ENCODE measurements at regions not wholly inside any gene's neighbourhood (a gene's known extent, or its start where the extent isn't known, plus 50 kb on each side); places are given as distances from the start of the nearest gene placed in this dataset.

DNA sequence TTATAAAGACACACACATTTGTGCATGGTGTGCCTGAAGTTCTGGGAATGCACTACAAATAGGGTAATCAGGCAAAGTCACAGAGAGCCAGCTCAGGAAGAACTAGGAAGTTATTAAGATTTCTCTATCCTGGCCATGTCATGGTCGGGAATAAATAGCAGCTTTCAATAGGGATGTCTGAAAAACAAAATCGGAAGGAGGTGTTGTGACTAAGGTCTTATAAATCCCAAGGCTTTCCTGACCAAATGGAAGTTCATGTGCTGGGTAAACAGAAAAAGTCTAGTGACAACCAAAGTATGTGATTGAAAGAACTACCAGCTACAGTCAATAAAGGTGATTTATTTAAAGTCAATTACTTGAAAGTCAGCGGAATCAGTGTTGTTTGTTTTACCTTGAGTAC, 262.5 kb upstream of the HS3ST1 start:
- TF ChIP-seq CTCF (IDR thresholded peaks at IDR 0.05) = no peak
- Histone ChIP-seq H3K4me3 (no peak overlapping the region), H3K27ac (no peak overlapping the region)
- DNase-seq (ENCODE audit: low spot score) = no peak

DNA sequence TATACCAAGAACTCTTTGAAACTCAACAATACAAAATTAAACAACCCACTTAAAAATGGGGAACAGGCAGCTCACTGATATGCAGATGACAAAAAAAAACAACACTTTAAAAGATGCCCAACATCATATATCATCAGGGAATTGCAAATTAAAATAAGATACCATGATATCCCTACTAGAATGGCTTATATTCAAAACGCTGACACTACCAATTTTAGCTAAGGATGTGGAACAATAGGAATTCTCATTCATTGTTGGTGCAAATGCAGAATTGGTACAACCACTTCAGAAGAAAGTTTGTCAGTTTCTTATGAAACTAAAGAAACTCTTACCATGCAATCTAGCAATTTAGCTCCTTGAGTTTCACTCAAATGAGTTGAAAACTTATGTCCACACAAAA, 259.0 kb upstream of the HS3ST1 start:
- TF ChIP-seq CTCF (IDR thresholded peaks at IDR 0.05) = no peak

GRCh38 chr4:11685481-11685880, 256.8 kb upstream of the HS3ST1 start:
- Histone ChIP-seq H3K27ac (no peak overlapping the region), H3K4me3 (no peak overlapping the region)
- TF ChIP-seq CTCF (IDR thresholded peaks at IDR 0.05) = no peak
- no peak for DNase-seq (ENCODE audit: low spot score)

More for the DNA sequence above, 259.0 kb upstream of the HS3ST1 start:
- Histone ChIP-seq H3K4me3 (no peak overlapping the region), H3K27ac (no peak overlapping the region)
- no peak for DNase-seq (ENCODE audit: low spot score)

- Histone ChIP-seq H3K4me3 (no peak overlapping the region), H3K27ac (no peak overlapping the region)
- no peak for TF ChIP-seq CTCF (IDR thresholded peaks at IDR 0.05)
- no peak for DNase-seq (ENCODE audit: low spot score)
Observed at GRCh38 chr4:11675051-11675800, 246.5 kb upstream of the HS3ST1 start.

- no peak overlapping the region for H3K4me3 ChIP-seq
- no peak overlapping the region for H3K27ac ChIP-seq
- no peak for TF ChIP-seq CTCF (IDR thresholded peaks at IDR 0.05)
- no peak for DNase-seq (ENCODE audit: low spot score)
Observed at GRCh38 chr4:11670304-11670703, 241.6 kb upstream of the HS3ST1 start.

DNA sequence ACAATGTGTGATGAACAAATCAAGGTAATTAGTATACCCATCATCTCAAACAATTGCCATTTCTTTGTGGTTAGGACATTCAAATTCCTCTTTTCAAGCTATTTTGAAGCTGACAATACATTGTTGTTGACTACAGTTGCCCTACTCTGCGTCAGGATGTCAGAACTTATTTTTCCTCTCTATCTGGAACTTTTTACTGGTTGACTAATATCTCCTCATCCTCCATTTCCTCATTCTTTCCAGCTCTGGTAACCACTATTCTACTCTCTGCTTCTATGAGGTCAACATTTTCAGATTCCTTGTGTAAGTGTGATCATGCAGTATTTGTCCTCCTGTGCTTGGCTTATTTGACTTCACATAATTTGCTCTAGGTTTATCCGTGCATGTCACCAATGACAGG, 240.5 kb upstream of the HS3ST1 start:
- H3K4me3 ChIP-seq = no peak overlapping the region
- no peak for DNase-seq (ENCODE audit: low spot score)
- TF ChIP-seq CTCF (IDR thresholded peaks at IDR 0.05) = no peak

GRCh38 chr4:11663114-11663513, 234.4 kb upstream of the HS3ST1 start:
- DNase-seq (ENCODE audit: low spot score) = no peak
- no peak for TF ChIP-seq CTCF (IDR thresholded peaks at IDR 0.05)
- H3K27ac ChIP-seq = no peak overlapping the region
- H3K4me3 ChIP-seq = no peak overlapping the region

More for the DNA sequence above, 240.5 kb upstream of the HS3ST1 start:
- no peak overlapping the region for H3K27ac ChIP-seq
